ENCODE measurements at regions not wholly inside any gene's neighbourhood (a gene's known extent, or its start where the extent isn't known, plus 50 kb on each side); places are given as distances from the start of the nearest gene placed in this dataset.

GRCh38 chr10:129096065-129096984, 370.7 kb upstream of the MGMT start:
- no peak for TF ChIP-seq POLR2A (IDR thresholded peaks at IDR 0.05)
- TF ChIP-seq, protein P1, sequence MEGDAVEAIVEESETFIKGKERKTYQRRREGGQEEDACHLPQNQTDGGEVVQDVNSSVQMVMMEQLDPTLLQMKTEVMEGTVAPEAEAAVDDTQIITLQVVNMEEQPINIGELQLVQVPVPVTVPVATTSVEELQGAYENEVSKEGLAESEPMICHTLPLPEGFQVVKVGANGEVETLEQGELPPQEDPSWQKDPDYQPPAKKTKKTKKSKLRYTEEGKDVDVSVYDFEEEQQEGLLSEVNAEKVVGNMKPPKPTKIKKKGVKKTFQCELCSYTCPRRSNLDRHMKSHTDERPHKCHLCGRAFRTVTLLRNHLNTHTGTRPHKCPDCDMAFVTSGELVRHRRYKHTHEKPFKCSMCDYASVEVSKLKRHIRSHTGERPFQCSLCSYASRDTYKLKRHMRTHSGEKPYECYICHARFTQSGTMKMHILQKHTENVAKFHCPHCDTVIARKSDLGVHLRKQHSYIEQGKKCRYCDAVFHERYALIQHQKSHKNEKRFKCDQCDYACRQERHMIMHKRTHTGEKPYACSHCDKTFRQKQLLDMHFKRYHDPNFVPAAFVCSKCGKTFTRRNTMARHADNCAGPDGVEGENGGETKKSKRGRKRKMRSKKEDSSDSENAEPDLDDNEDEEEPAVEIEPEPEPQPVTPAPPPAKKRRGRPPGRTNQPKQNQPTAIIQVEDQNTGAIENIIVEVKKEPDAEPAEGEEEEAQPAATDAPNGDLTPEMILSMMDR (IDR thresholded peaks at IDR 0.05): no peak
